Stomach (tissue), 4 donors: ENCODE measurements at regions not wholly inside any gene's neighbourhood (a gene's known extent, or its start where the extent isn't known, plus 50 kb on each side); places are given as distances from the start of the nearest gene placed in this dataset.

Experiments used
- EP300 ChIP-seq: sonication (generic); formaldehyde crosslinking; IDR thresholded peaks from one replicate; pipeline ENCODE4 v1.6.1; 2017; ENCODE audit warnings: antibody characterized with exemption
- POLR2A ChIP-seq, 4 donors: fragments of 450-650 bp; IDR thresholded peaks; one replicate each; pipeline ENCODE4 v1.6.1; 2016; ENCODE audit warnings: antibody characterized with exemption in 4 of 4, control low read depth in 2 of 4, mild to moderate bottlenecking in 1 of 4, moderate library complexity in 1 of 4
- POLR2AphosphoS5 ChIP-seq, 3 donors: sonication (generic); formaldehyde crosslinking; IDR thresholded peaks; one replicate each; pipeline ENCODE4 v1.6.1; 2016; ENCODE audit warnings: antibody characterized with exemption in 3 of 3
- TF ChIP-seq, protein P1 (sequence below), 7 experiments: fragments of 450-650 bp in 4 of 7; fragments of 200-600 bp in 3 of 7; sonication (generic) in 3 of 7; IDR thresholded peaks; one replicate each; pipeline ENCODE4 v1.5.1; 2016 to 2019; ENCODE audit warnings: antibody characterized with exemption in 7 of 7, control low read depth in 2 of 7, mild to moderate bottlenecking in 1 of 7

- TF ChIP-seq, protein P1, sequence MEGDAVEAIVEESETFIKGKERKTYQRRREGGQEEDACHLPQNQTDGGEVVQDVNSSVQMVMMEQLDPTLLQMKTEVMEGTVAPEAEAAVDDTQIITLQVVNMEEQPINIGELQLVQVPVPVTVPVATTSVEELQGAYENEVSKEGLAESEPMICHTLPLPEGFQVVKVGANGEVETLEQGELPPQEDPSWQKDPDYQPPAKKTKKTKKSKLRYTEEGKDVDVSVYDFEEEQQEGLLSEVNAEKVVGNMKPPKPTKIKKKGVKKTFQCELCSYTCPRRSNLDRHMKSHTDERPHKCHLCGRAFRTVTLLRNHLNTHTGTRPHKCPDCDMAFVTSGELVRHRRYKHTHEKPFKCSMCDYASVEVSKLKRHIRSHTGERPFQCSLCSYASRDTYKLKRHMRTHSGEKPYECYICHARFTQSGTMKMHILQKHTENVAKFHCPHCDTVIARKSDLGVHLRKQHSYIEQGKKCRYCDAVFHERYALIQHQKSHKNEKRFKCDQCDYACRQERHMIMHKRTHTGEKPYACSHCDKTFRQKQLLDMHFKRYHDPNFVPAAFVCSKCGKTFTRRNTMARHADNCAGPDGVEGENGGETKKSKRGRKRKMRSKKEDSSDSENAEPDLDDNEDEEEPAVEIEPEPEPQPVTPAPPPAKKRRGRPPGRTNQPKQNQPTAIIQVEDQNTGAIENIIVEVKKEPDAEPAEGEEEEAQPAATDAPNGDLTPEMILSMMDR (IDR thresholded peaks at IDR 0.05), result no peak
- TF ChIP-seq EP300 (no peak), POLR2AphosphoS5 (IDR thresholded peaks at IDR 0.05) (no peak), POLR2A (IDR thresholded peaks at IDR 0.05) (no peak)
Measured at GRCh38 chr12:22117563-22118237, 71.7 kb downstream of the CMAS start.
